Smooth muscle cell (in vitro differentiated cells): ENCODE measurements at regions not wholly inside any gene's neighbourhood (a gene's known extent, or its start where the extent isn't known, plus 50 kb on each side); places are given as distances from the start of the nearest gene placed in this dataset.

Experiments used
- DNase-seq: peaks from one replicate; lab custom pipeline; 2025; ENCODE audit not compliant: unreplicated experiment; lab: John Stamatoyannopoulos, UW
- H2AFZ ChIP-seq: fragments of 200-600 bp; sonication (generic); 2 replicates; pipeline ENCODE4 v1.6.0; 2016; ENCODE audit warnings: antibody characterized with exemption, low read depth, mild to moderate bottlenecking
- H3F3A ChIP-seq: fragments of 200-600 bp; sonication (generic); 2 replicates; pipeline ENCODE4 v1.6.0; 2017; ENCODE audit warnings: antibody characterized with exemption, low read depth
- H3K27ac ChIP-seq: fragments of 200-600 bp; sonication (generic); 2 replicates; pipeline ENCODE4 v1.5.1; 2016; ENCODE audit warnings: low read depth, mild to moderate bottlenecking
- H3K27me3 ChIP-seq: fragments of 200-600 bp; sonication (generic); 2 replicates; pipeline ENCODE4 v1.6.1; 2016; ENCODE audit warnings: low read depth, mild to moderate bottlenecking
- H3K36me3 ChIP-seq: fragments of 200-600 bp; sonication (generic); 2 replicates; pipeline ENCODE4 v1.5.1; 2016; ENCODE audit warnings: low read depth
- H3K4me1 ChIP-seq: fragments of 200-600 bp; sonication (generic); 2 replicates; pipeline ENCODE4 v1.5.1; 2016; ENCODE audit warnings: low read depth
- H3K4me2 ChIP-seq: fragments of 200-600 bp; sonication (generic); 2 replicates; pipeline ENCODE4 v1.6.0; 2016; ENCODE audit warnings: mild to moderate bottlenecking
- H3K4me3 ChIP-seq: fragments of 200-600 bp; sonication (generic); 2 replicates; pipeline ENCODE4 v1.5.1; 2016; ENCODE audit warnings: mild to moderate bottlenecking
- H3K79me2 ChIP-seq: fragments of 200-600 bp; sonication (generic); 2 replicates; pipeline ENCODE4 v1.6.0; 2016; ENCODE audit warnings: low read depth, mild to moderate bottlenecking
- H3K9ac ChIP-seq: fragments of 200-600 bp; sonication (generic); 2 replicates; pipeline ENCODE4 v1.6.0; 2016; ENCODE audit warnings: low read depth
- H3K9me3 ChIP-seq: fragments of 200-600 bp; sonication (generic); replicated peaks from 2 replicates; pipeline ENCODE4 v1.5.1; 2016; ENCODE audit warnings: low read depth
- H4K20me1 ChIP-seq: fragments of 200-600 bp; sonication (generic); 2 replicates; pipeline ENCODE4 v1.6.0; 2016; ENCODE audit warnings: low read depth
- WGBS: methylation state at CpG from one replicate; pipeline ENCODE4 v1.1.7; 2016; ENCODE audit warnings: low lambda C conversion rate; 5-methylcytosine and 5-hydroxymethylcytosine counted together
- TF ChIP-seq, protein P1 (sequence below): fragments of 200-600 bp; sonication (generic); IDR thresholded peaks from 2 replicates; pipeline ENCODE4 v1.5.1; 2017; ENCODE audit warnings: borderline replicate concordance, mild to moderate bottlenecking, antibody characterized with exemption; ENCODE audit not compliant: insufficient read depth, poor library complexity, severe bottlenecking

DNA sequence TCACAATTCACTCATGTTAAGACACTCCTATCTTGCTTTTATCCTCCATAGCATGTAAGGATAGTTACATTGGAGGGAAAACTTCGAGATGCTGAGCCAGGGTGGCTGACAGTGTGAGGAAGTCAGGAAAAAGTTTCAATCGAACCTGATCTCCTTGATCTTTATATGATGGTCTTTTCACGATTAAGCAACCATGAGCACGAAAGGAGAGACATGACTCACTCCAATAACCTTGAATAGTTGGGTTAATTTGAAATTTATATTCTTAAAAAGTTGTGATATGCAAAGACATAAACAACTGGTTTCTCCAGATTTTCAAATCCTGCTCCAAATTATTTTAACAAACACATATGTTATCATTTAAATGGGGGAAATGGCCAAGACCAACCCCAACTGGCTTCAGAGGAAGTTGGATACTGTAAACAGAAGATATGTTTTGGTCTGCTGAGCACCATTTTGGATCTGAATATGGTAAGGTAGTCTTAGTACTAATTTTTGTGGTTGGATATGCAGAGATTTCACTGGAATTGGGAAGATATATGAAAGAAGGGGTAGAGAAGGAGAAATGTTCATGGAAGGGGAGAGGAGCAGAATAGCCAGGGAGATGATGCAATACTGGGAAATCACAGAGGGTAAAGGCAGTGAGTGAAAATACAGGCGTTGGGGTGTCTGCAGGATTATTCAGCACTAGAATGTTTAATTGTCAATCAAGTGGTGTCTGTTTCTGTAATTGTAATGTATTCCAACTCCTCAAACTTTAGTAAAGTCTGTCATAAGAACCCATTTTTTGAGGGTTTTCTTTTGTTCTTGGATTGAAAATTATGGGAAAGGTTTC, 185.2 kb upstream of the SLC38A2 start:
- peak overlapping the region; percentile 54 for H3K9ac ChIP-seq
- peak overlapping the region; percentile 72 for H3K4me2 ChIP-seq
- H3K27me3 ChIP-seq, result no peaks in the 10 kb centered on the region
- TF ChIP-seq, protein P1, sequence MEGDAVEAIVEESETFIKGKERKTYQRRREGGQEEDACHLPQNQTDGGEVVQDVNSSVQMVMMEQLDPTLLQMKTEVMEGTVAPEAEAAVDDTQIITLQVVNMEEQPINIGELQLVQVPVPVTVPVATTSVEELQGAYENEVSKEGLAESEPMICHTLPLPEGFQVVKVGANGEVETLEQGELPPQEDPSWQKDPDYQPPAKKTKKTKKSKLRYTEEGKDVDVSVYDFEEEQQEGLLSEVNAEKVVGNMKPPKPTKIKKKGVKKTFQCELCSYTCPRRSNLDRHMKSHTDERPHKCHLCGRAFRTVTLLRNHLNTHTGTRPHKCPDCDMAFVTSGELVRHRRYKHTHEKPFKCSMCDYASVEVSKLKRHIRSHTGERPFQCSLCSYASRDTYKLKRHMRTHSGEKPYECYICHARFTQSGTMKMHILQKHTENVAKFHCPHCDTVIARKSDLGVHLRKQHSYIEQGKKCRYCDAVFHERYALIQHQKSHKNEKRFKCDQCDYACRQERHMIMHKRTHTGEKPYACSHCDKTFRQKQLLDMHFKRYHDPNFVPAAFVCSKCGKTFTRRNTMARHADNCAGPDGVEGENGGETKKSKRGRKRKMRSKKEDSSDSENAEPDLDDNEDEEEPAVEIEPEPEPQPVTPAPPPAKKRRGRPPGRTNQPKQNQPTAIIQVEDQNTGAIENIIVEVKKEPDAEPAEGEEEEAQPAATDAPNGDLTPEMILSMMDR, result no peak
- H3K27ac ChIP-seq, result peak overlapping the region; percentile 95
- H4K20me1 ChIP-seq, result no peaks in the 10 kb centered on the region
- H3K4me1 ChIP-seq, result peaks cover 25% of the 10 kb centered on the region
- no peaks in the 10 kb centered on the region for H3K9me3 ChIP-seq
- H3K4me3 ChIP-seq, result no peak overlapping the region
- H2AFZ ChIP-seq, result no peak overlapping the region
- peaks cover 11% of the 10 kb centered on the region for H3F3A ChIP-seq
- no peak for DNase-seq
- H3K79me2 ChIP-seq, result no peaks in the 10 kb centered on the region
- WGBS, result 71% methylated on average over 5 of the region's 5 CpGs
- H3K36me3 ChIP-seq, result no peaks in the 10 kb centered on the region

DNA sequence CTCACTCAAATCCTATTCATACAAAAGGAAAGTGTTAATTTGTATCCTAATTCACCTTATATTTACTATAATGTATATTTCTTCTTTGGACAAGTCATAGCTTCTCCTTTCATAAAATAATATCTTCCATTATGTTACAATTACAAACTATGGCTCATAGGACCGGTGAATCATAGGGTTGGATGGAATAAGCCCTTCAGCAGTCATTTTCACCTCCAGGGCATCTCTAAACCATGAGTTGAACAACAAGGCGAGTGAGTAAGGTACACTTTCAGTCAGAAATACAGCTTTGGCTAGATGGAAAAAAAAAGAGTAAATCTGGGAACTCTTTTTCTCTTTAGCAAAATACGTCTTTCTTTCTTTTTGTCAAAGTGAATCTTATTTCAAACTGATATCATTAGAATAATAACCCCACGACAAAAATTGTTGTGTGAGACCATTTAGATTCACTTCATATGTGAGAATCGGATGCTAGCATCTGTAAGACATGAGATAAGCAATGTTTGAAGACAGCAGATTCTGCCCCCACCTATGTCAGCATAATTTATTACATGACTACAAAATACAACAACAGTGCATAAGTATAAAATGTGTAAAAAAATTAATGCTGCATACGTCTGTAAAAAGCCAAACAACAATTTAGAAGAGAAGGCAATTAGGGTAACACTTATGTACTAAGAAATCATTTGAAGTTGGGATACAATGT, 184.4 kb upstream of the SLC38A2 start:
- H3K4me3 ChIP-seq, result no peak overlapping the region
- H3K36me3 ChIP-seq, result no peaks in the 10 kb centered on the region
- H4K20me1 ChIP-seq, result no peaks in the 10 kb centered on the region
- no peaks in the 10 kb centered on the region for H3K27me3 ChIP-seq
- peaks cover 26% of the 10 kb centered on the region for H3K4me1 ChIP-seq
- WGBS, result 74% methylated on average over 6 of the region's 6 CpGs
- no peaks in the 10 kb centered on the region for H3K79me2 ChIP-seq
- H3K27ac ChIP-seq, result peak overlapping the region; percentile 95
- TF ChIP-seq, protein P1, result no peak
- H3K9me3 ChIP-seq, result no peaks in the 10 kb centered on the region
- H3K9ac ChIP-seq, result peak overlapping the region; percentile 54
- H3F3A ChIP-seq, result peaks cover 11% of the 10 kb centered on the region
- H3K4me2 ChIP-seq, result peak overlapping the region; percentile 72
- DNase-seq, result no peak
- H2AFZ ChIP-seq, result no peak overlapping the region

DNA sequence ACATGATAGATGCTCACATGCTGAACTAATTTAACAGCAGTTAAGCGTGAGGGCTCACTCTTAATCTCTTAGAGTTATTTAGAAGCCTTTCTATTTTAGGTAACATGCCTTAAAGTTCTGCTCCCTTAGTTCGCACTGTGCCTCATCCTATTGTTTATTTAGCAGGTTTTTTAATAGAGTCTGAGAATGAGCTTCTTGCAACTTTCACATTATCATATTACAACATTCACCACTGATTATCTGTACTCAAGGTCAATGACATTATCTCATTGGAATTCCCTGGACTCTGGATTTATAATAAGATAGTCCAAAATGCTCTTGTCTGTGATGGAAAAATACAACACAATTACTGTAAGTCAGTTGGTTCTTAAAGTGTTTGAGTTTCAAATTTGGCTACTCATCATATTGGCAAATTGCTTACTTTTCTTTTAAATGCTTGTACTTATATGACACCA, 183.6 kb upstream of the SLC38A2 start:
- Histone ChIP-seq H2AFZ (no peak overlapping the region), H3K36me3 (no peaks in the 10 kb centered on the region), H3K4me2 (peak overlapping the region; percentile 72), H3K9ac (peak overlapping the region; percentile 54), H3F3A (peaks cover 11% of the 10 kb centered on the region), H3K9me3 (no peaks in the 10 kb centered on the region), H3K4me1 (peaks cover 26% of the 10 kb centered on the region), H4K20me1 (no peaks in the 10 kb centered on the region), H3K27me3 (no peaks in the 10 kb centered on the region), H3K27ac (peak overlapping the region; percentile 95), H3K4me3 (no peak overlapping the region), H3K79me2 (no peaks in the 10 kb centered on the region)
- no peak for DNase-seq
- TF ChIP-seq, protein P1, result no peak
- 6% methylated on average over 2 of the region's 2 CpGs for WGBS
